Mesenteric fat pad (tissue), 1 donor: ENCODE measurements at regions not wholly inside any gene's neighbourhood (a gene's known extent, or its start where the extent isn't known, plus 50 kb on each side); places are given as distances from the start of the nearest gene placed in this dataset.

ENCODE experiments used
- DNase-seq: peaks from one replicate; pipeline ENCODE4 v3.0.0-alpha.2; 2020; ENCODE audit warnings: low spot score
- donor health status: DM: yes; HTN: yes; CAD: no.

DNA sequence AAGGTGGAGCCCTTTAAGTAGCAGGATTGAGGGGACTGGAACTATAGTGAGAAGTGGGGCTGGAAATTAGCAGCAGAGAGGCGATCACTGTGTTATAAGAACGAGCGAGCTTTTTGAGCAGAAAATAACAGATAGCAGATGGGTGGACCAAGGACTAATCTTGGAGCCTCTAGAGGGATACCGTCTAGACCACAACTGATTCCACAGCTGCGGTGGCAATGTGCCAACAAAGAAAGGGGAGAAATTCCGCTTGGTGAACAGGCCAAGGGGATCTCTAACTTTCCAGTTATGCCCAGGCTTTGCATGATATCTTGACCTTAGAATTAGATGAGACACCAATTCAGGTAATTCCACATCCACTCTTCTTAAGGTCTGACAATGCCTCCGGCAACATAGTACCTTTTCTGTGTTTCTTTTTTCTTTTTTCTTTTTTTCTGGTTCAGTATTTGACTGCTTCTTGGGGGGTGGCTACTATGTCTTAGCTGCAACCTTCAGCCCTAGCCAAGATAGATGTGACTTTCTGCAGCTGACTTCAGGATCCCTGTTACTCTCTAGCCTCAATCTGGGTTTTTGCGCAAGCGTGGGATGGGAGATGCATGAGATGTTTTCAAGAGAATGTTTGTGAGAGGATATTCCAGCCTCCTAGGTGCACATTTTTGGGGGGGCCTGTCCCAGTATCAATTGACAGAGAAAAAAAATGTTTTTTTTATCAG lies 143.4 kb upstream of the CPSF6 start:
- DNase-seq = no peak

- DNase-seq = no peak
Measured at GRCh38 chr12:69096669-69097335, 142.6 kb upstream of the CPSF6 start.

DNA sequence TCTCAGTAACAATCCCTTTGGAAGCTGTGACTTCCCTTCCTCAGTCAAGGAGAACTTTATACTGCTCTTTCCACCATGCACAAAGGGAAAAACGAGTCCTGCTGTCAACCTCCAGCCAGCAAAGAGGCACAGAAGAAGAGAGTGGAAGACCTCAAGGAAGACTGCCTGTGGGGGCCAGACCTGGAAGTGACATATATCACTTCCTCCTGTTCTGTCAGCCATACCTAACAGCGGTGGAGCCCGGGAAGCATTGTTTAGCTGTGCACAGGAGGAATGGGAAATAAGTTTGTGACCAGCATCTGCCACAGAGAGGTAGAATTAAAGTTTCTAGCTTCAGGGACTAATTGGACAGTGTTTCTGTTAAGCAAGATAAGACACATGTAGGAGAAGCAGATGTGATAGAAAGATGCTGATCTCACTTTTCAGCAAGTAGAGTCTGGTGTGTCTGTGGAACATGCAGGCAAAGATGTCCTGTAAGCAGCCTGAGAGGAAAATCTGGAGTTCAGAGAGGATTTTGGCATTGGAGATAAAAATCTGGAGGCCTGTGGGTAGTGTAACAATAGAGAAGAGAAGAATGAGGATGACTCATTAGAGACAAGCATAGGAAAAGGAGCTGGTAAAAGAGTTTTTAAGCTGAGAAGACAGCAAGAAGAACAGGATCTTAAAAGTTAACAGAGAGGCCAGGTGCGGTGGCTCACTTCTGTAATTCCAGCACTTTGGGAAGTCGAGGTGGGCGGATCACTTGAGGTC lies 141.6 kb upstream of the CPSF6 start:
- no peak for DNase-seq

DNA sequence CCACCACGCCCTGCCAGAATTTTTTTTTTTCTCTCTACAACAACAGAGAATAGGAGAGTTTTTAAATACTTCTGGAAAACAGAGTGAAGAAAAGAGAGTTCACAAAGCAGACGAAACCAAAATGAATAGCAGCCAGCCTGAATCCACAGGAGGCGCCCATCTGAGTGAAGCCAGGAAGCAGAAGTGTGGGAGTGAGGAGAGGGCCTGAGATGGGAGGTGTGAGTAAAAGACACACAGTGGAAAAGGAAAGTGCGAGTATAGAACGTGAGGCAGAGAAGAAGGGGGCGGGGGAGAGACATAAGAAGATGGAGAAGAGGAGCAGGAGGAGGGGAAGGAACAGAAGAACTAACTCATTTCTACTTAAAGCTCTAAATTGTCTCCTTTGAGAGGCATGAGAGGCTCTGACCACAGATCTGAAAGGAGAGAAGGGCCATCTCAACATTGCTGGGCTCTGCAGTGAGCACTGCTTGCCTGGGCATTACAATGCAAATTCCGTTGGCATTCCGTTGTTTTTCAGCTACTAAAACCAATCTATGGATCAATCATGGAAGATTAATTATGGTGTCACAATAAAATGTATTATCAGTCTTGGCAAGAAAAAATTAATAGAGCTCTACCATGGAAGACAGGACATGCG lies 140.1 kb upstream of the CPSF6 start:
- no peak for DNase-seq

GRCh38 chr12:69101505-69101904 lies 137.9 kb upstream of the CPSF6 start:
- DNase-seq = no peak

DNA sequence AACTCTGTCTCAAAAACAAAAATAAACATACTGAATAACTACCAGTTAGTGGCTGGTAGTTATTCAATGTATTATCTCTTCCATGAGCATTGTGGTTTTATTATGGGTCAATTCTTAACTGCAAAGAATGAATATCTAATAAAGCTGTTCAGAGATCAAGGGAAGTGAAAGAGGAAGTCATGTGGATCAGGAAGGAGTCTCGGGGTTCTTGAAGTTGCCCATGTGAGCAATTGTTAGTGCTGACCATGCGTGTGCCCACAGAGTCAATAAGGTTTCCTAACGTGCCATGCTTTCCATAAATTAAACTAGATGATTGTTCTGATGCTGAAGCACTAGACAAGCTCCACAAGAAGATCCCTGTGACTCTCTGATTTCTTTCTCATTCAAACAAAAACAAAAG lies 136.5 kb upstream of the CPSF6 start:
- DNase-seq = no peak

DNA sequence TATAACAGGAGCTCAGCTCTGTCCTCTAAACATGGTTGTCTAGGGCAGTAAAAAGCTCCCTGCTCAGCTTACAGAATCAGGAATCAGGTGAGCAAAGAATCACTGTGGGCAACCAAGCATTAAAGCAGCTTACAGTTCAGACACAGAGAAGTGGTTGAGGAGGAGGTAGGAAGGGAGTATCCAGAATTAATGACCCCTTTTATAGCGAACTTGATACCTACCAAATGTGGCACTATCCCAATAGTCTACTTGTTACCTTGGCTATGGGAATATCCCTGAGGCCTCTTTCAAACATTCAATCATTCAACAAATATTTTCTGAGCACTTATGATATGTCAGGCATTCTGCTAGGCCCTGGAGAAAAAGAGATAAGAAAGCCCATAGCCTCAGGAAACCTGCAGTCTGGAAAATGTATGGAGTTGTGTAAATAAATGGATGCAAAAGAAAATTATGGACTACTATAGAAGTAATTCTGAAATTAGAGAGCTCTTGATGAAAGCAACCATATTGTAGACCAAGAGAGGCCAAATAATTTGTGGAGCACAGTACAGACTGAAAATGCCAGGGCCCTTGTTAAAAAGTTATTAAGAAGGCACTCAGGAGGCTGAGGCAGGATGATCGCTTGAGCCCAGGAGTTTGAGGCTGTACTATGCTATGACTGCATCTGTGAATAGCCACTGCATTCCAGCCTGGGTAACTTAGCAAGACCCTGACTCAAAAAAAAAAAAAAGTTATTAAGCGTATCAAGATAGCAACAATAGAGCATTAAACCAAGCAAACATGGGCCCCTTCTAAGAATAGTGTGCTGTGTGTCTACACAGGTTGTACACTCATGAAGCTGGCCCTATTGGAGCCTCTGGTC lies 134.0 kb upstream of the CPSF6 start:
- no peak for DNase-seq

DNA sequence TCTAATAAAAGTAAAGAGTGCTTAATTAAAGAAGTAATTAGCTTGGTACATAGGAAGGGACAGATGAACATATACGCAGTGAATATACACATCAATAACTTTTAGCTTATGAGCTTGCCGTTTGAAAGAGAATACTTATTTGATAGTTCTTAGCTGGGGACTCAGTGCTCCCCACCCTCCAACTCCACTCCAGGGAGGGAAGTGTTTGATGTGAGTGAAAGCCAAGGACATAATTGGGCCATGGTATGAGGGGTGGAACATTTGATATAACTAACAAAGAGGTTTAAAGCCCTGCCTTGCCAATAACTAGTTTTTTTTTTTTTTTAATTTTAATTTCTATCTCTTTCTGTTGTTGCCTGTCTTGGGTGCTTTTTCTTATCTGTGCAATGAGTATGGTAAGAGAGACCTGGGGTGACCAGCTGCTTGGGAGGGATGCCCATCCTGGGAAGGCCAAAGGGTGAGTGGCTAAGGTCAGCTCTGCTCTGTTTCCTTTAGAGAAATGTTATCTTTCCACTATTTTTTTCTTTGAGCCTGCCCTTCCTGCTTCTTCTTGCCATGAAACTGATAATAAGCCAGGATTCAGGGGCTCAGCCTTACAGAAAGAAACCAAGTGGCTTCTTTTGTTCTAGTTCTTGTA lies 132.8 kb upstream of the CPSF6 start:
- DNase-seq = no peak

GRCh38 chr12:69107541-69107940 lies 131.8 kb upstream of the CPSF6 start:
- DNase-seq = no peak

DNA sequence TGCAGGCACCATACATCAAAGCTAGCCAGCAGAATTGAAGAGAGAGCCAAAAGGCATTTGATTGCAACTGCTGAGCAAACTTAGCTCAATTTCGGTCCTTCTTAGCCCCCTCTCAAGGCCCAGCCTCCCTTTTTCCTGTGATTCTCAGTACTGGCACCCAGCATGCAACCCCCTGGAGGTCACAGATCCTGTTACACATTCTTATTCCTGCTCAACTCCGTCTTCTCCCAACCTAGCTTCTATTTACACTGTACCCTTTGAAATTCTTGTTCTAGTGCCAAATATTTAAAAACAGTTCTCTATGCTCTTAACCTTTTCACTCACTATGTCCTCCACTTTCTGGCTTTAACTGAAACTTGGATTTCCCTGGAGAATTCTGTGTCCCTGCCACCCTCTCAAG lies 131.3 kb upstream of the CPSF6 start:
- no peak for DNase-seq

DNA sequence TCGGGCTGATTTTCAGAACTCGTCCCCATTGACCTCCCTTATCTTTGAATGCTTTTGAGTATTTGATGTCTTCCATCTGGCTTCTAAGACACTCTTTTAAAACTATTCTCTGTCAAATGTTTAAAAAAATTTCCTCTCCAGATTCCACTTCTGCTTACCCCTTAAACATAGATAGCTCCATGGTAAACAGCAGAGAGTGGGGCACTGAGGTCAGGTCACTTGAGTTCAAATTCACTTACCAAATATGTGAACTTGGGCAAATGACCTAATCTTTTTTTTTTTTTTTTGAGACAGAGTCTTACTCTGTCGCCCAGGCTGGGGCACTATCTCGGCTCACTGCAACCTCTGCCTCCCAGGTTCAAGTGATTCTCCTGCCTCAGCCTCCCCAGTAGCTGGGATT lies 126.8 kb upstream of the CPSF6 start:
- no peak for DNase-seq

DNA sequence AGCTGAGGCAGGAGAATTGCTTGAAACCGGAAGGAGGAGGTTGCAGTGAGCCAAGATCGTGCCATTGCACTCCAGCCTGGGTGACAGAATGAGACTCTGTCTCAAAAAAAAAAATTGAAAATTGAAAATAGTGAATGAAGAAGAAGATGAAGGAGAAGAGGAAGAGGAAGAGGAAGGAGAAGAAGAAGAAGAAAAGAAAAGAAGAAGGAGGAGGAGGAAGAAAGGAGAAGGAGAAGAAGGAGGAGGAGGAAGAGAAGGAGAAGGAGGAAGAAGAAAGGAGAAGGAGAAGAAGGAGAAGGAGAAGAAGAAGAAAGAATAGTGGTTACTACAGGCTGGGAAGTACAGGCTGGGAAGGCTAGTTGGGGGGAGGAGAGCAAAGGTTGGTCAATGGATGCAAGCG lies 124.3 kb upstream of the CPSF6 start:
- no peak for DNase-seq

GRCh38 chr12:69115951-69116350 lies 123.4 kb upstream of the CPSF6 start:
- DNase-seq = no peak

GRCh38 chr12:69117566-69118266 lies 121.7 kb upstream of the CPSF6 start:
- no peak for DNase-seq

- DNase-seq = no peak
Measured at GRCh38 chr12:69118516-69118915, 120.9 kb upstream of the CPSF6 start.

DNA sequence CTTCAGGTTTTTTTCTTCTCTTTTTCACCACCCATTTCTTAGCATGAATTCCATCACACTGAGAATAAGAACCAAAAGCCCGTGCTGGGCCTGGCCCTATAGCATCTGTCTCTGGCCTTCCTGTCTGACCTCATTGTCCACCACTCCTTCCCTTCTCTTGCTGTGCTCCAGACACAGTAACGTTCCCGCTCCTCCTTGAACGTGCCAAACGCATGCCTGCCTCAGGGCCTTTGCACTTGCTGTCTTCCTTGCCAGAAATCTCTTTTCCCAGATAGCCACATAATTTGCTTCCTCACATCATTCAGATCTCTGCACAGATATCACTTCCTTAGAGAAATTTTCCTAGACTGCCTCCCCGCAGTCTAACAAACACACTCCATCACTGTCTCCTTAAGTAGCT lies 119.6 kb upstream of the CPSF6 start:
- no peak for DNase-seq

DNA sequence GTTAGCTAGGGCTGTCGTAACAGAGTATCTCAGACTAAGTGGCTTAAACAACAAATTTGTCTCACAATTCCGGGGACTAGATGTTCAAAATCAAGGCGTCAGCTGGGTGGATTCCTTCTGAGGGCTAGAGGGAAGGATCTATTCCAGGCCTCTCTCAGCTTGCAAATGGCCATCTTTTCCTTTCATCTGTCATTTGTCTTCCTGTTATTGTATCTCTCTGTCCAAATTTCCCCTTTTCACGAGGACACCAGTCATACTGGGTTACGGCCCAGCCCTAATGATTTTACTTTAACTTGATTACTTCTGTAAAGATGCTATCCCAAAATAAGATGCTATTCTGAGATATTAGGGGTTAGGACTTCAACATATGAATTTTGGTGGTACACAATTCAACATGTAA lies 119.0 kb upstream of the CPSF6 start:
- DNase-seq = no peak

DNA sequence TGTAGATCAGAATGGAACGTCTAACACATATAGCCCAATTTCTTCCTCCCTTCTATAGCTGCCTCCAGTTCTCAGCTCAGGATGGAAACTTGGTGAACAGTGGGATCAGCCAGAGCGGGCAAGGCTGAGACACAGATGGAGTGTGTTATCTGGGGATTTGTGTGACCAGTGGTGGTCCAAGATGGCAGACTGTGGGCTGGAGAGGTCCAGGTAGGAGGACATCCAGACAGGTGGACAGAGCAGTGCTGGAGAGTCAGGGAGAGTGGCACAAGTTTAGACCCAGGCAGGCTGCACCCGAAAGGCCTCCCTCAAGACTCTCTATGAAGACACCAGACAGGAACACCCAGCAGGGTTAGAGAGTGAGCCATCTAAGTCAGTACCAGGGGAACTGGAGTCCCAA lies 116.1 kb upstream of the CPSF6 start:
- DNase-seq = no peak

DNA sequence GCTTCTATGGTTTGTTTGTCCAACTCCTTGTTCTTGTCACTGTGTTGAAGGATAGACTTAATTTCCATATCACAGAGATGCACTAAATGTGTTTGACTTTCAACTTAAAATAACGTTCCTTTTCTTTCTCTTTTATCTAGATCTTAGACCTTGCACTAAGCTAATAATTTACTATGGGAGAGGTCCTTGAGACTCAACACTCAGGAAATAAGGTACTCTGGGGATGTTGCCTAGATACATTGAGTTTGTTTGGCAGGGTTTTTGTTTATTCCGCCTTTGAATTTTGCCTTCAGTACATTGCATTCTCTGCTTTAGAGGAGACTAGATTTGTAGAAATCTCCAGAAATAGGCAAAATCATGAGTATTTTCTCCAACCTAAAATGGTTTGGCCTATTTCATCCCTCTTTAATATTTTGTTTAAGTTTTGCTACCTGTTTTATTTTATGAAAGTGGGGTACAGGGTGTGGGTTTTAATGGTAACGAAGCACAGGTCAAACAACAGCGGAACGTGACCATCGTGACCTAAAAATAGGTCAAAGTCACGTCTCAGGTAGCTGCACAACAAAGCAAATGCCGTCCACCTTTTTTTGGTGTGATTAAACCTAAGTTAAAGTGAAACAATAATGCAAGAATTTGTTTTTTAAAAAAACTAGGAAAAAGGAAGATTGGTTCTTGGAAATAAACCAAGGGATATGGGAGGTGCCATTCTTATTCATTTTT lies 115.3 kb upstream of the CPSF6 start:
- no peak for DNase-seq
